D721Med (cell line): ENCODE measurements at regions not wholly inside any gene's neighbourhood (a gene's known extent, or its start where the extent isn't known, plus 50 kb on each side); places are given as distances from the start of the nearest gene placed in this dataset.

Experiments
- DNase-seq: peaks from one replicate; pipeline ENCODE4 v3.0.0; 2011; ENCODE audit warnings: low spot score; ENCODE audit not compliant: insufficient read length
- FAIRE-seq: peaks from 2 replicates; lab custom pipeline; 2011; peaks lifted over from hg19 to GRCh38; lab: Jason Lieb, UNC
- CTCF ChIP-seq: IDR thresholded peaks from 2 replicates; pipeline ENCODE4 v1.5.1; 2012; ENCODE audit warnings: mild to moderate bottlenecking, control low read depth; ENCODE audit not compliant: insufficient read depth; ENCODE audit errors: missing control alignments

GRCh38 chr3:132084982-132085381 is 50.2 kb upstream of the CPNE4 start:
- FAIRE-seq (no peak), DNase-seq (no peak)
- TF ChIP-seq CTCF: no peak

- no peak for DNase-seq
- TF ChIP-seq CTCF: no peak
- FAIRE-seq: no peak
Observed at GRCh38 chr3:132087356-132087755, 52.5 kb upstream of the CPNE4 start.

- DNase-seq: no peak
- no peak for TF ChIP-seq CTCF
- no peak for FAIRE-seq
Observed at GRCh38 chr3:132088291-132088690, 53.5 kb upstream of the CPNE4 start.

- no peak for TF ChIP-seq CTCF
- FAIRE-seq (no peak), DNase-seq (no peak)
Observed at GRCh38 chr3:132090921-132091320, 56.1 kb upstream of the CPNE4 start.

GRCh38 chr3:132116601-132117000 is 81.8 kb upstream of the CPNE4 start:
- TF ChIP-seq CTCF: no peak
- FAIRE-seq: no peak

GRCh38 chr3:132117642-132118041 is 82.8 kb upstream of the CPNE4 start:
- TF ChIP-seq CTCF: no peak
- DNase-seq: no peak
- no peak for FAIRE-seq

More at GRCh38 chr3:132116601-132117000, 81.8 kb upstream of the CPNE4 start:
- DNase-seq: no peak

- DNase-seq: no peak
- FAIRE-seq: no peak
- TF ChIP-seq CTCF: no peak
Observed at GRCh38 chr3:132119531-132119930, 84.7 kb upstream of the CPNE4 start.
